Smooth muscle cell (in vitro differentiated cells): ENCODE measurements at regions not wholly inside any gene's neighbourhood (a gene's known extent, or its start where the extent isn't known, plus 50 kb on each side); places are given as distances from the start of the nearest gene placed in this dataset.

Experiments used
- DNase-seq: peaks from one replicate; lab custom pipeline; 2025; ENCODE audit not compliant: unreplicated experiment; lab: John Stamatoyannopoulos, UW
- H2AFZ ChIP-seq: fragments of 200-600 bp; sonication (generic); 2 replicates; pipeline ENCODE4 v1.6.0; 2016; ENCODE audit warnings: antibody characterized with exemption, low read depth, mild to moderate bottlenecking
- H3F3A ChIP-seq: fragments of 200-600 bp; sonication (generic); 2 replicates; pipeline ENCODE4 v1.6.0; 2017; ENCODE audit warnings: antibody characterized with exemption, low read depth
- H3K27ac ChIP-seq: fragments of 200-600 bp; sonication (generic); 2 replicates; pipeline ENCODE4 v1.5.1; 2016; ENCODE audit warnings: low read depth, mild to moderate bottlenecking
- H3K27me3 ChIP-seq: fragments of 200-600 bp; sonication (generic); 2 replicates; pipeline ENCODE4 v1.6.1; 2016; ENCODE audit warnings: low read depth, mild to moderate bottlenecking
- H3K36me3 ChIP-seq: fragments of 200-600 bp; sonication (generic); 2 replicates; pipeline ENCODE4 v1.5.1; 2016; ENCODE audit warnings: low read depth
- H3K4me1 ChIP-seq: fragments of 200-600 bp; sonication (generic); 2 replicates; pipeline ENCODE4 v1.5.1; 2016; ENCODE audit warnings: low read depth
- H3K4me2 ChIP-seq: fragments of 200-600 bp; sonication (generic); 2 replicates; pipeline ENCODE4 v1.6.0; 2016; ENCODE audit warnings: mild to moderate bottlenecking
- H3K4me3 ChIP-seq: fragments of 200-600 bp; sonication (generic); 2 replicates; pipeline ENCODE4 v1.5.1; 2016; ENCODE audit warnings: mild to moderate bottlenecking
- H3K79me2 ChIP-seq: fragments of 200-600 bp; sonication (generic); 2 replicates; pipeline ENCODE4 v1.6.0; 2016; ENCODE audit warnings: low read depth, mild to moderate bottlenecking
- H3K9ac ChIP-seq: fragments of 200-600 bp; sonication (generic); 2 replicates; pipeline ENCODE4 v1.6.0; 2016; ENCODE audit warnings: low read depth
- H3K9me3 ChIP-seq: fragments of 200-600 bp; sonication (generic); replicated peaks from 2 replicates; pipeline ENCODE4 v1.5.1; 2016; ENCODE audit warnings: low read depth
- H4K20me1 ChIP-seq: fragments of 200-600 bp; sonication (generic); 2 replicates; pipeline ENCODE4 v1.6.0; 2016; ENCODE audit warnings: low read depth
- CTCF ChIP-seq: fragments of 200-600 bp; sonication (generic); IDR thresholded peaks from 2 replicates; pipeline ENCODE4 v1.5.1; 2017; ENCODE audit warnings: borderline replicate concordance, mild to moderate bottlenecking, antibody characterized with exemption; ENCODE audit not compliant: insufficient read depth, poor library complexity, severe bottlenecking
- WGBS: methylation state at CpG from one replicate; pipeline ENCODE4 v1.1.7; 2016; ENCODE audit warnings: low lambda C conversion rate; 5-methylcytosine and 5-hydroxymethylcytosine counted together

DNA sequence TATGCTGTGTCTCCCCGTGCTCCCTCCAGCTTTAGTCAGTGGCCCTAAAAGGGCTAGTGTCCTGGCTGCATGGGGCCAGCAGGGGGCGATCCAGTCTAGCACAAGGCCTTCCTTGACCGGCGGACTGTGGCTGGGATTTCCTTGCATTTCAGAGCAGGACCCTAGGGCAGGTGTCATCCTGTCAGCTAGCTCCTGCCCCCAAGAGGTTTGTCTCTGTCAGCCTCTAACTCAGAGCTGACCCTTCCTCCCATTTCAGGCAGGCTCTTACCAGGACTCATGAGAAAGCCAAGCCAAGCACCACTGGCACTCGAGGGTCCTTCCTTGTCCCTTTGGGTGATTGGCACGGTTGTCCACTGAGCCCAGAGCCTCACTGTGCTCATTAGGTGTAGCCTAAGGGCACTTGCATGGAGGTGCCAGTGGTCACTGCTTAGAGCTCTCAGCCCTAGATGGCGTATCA is 140.3 kb downstream of the RPIA start:
- H3K9me3 ChIP-seq: peaks cover 11% of the 10 kb centered on the region

DNA sequence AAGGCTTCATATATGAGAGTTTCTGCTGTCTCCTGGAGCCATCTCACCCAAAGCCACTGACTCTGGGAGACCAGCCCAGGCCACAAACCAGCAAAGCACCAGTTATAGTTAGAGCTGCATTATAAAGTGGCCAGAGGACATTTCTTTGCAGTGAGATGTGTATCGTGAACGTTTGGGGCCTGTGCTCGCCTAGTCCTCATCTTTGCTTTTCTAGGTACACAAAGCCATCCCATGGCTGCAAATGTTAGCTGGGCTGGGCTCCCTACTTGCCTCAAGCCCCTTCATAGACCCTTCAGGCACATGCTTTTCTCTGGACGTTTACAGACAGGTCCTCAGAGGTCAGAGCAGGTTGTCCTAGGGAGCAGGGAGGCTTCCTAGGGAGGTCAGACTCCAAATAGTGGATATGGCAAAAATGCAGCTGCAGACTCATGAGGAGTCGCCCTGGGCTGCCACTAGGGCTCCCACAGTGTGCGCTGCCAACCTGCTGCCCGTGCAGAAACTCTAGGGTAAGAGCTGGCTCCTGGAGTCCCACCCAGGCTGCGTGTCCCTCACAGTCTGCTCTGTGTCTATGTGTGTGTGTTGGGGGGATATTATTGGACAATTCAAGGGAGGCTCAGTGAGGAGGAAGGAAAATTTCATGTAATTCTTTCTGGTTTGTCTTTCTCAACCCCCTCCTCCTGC is 141.0 kb downstream of the RPIA start:
- H3K79me2 ChIP-seq: no peaks in the 10 kb centered on the region
- no peaks in the 10 kb centered on the region for H3K4me1 ChIP-seq
- no peaks in the 10 kb centered on the region for H3F3A ChIP-seq
- 59% methylated on average over 8 of the region's 8 CpGs for WGBS
- DNase-seq: no peak
- no peak overlapping the region for H3K4me3 ChIP-seq
- H3K9ac ChIP-seq: no peak overlapping the region
- no peak for TF ChIP-seq CTCF
- no peak overlapping the region for H3K4me2 ChIP-seq
- H2AFZ ChIP-seq: no peak overlapping the region
- no peak overlapping the region for H3K27ac ChIP-seq
- H3K36me3 ChIP-seq: no peaks in the 10 kb centered on the region
- peaks cover 11% of the 10 kb centered on the region for H3K9me3 ChIP-seq
- no peaks in the 10 kb centered on the region for H4K20me1 ChIP-seq
- no peaks in the 10 kb centered on the region for H3K27me3 ChIP-seq

More for the DNA sequence above, 140.3 kb downstream of the RPIA start:
- 53% methylated on average over 7 of the region's 7 CpGs for WGBS
- H3K9ac ChIP-seq: no peak overlapping the region
- H3K4me2 ChIP-seq: no peak overlapping the region
- H3K27me3 ChIP-seq: no peaks in the 10 kb centered on the region
- H3K36me3 ChIP-seq: no peaks in the 10 kb centered on the region
- no peak overlapping the region for H3K4me3 ChIP-seq
- no peaks in the 10 kb centered on the region for H3K79me2 ChIP-seq
- H3K4me1 ChIP-seq: no peaks in the 10 kb centered on the region
- H3F3A ChIP-seq: no peaks in the 10 kb centered on the region
- no peaks in the 10 kb centered on the region for H4K20me1 ChIP-seq
- no peak overlapping the region for H3K27ac ChIP-seq
- DNase-seq: no peak
- no peak overlapping the region for H2AFZ ChIP-seq
- no peak for TF ChIP-seq CTCF

- Histone ChIP-seq H3K27me3 (no peaks in the 10 kb centered on the region), H3K9ac (no peak overlapping the region), H3K4me2 (no peak overlapping the region), H3K4me3 (no peak overlapping the region), H3K36me3 (no peaks in the 10 kb centered on the region), H3K27ac (no peak overlapping the region), H3K4me1 (no peaks in the 10 kb centered on the region), H3K9me3 (peaks cover 11% of the 10 kb centered on the region), H3F3A (no peaks in the 10 kb centered on the region), H4K20me1 (no peaks in the 10 kb centered on the region), H2AFZ (no peak overlapping the region), H3K79me2 (no peaks in the 10 kb centered on the region)
- TF ChIP-seq CTCF: no peak
- DNase-seq: no peak
- WGBS: 47% methylated on average over 1 of the region's 1 CpG
Observed at GRCh38 chr2:88832992-88833389, 141.5 kb downstream of the RPIA start.

- H3K27ac ChIP-seq: no peak overlapping the region
- no peak for DNase-seq
- no peaks in the 10 kb centered on the region for H4K20me1 ChIP-seq
- H3K4me3 ChIP-seq: no peak overlapping the region
- H3K9me3 ChIP-seq: peaks cover 19% of the 10 kb centered on the region
- H3K79me2 ChIP-seq: no peaks in the 10 kb centered on the region
- H3K36me3 ChIP-seq: no peaks in the 10 kb centered on the region
- H3K9ac ChIP-seq: no peak overlapping the region
- H3K4me2 ChIP-seq: no peak overlapping the region
- TF ChIP-seq CTCF: no peak
- H3F3A ChIP-seq: no peaks in the 10 kb centered on the region
- no peak overlapping the region for H2AFZ ChIP-seq
- H3K27me3 ChIP-seq: no peaks in the 10 kb centered on the region
- no peaks in the 10 kb centered on the region for H3K4me1 ChIP-seq
Observed at GRCh38 chr2:88834376-88834775, 142.9 kb downstream of the RPIA start.
